Rectal smooth muscle tissue (tissue), 1 donor: ENCODE measurements at regions not wholly inside any gene's neighbourhood (a gene's known extent, or its start where the extent isn't known, plus 50 kb on each side); places are given as distances from the start of the nearest gene placed in this dataset.

Source experiments
- H3K27ac ChIP-seq: one replicate; pipeline ENCODE4 v1.7.0; 2013; ENCODE audit warnings: low read depth, low read length, inconsistent platforms
- H3K27me3 ChIP-seq: one replicate; pipeline ENCODE4 v1.7.0; 2013; ENCODE audit warnings: low read length; ENCODE audit not compliant: control insufficient read depth, insufficient read depth
- H3K36me3 ChIP-seq: one replicate; pipeline ENCODE4 v1.7.0; 2013; ENCODE audit warnings: low read length; ENCODE audit not compliant: control insufficient read depth, insufficient read depth
- H3K4me1 ChIP-seq: one replicate; pipeline ENCODE4 v1.7.0; 2013; ENCODE audit warnings: low read length; ENCODE audit not compliant: control insufficient read depth, insufficient read depth
- H3K4me3 ChIP-seq: one replicate; pipeline ENCODE4 v1.7.0; 2013; ENCODE audit warnings: low read length
- H3K9ac ChIP-seq: one replicate; pipeline ENCODE4 v1.7.0; 2013; ENCODE audit warnings: low read length

- Histone ChIP-seq H3K27ac (no peak overlapping the region), H3K4me1 (no peaks in the 10 kb centered on the region), H3K9ac (no peak overlapping the region), H3K36me3 (no peaks in the 10 kb centered on the region), H3K4me3 (no peak overlapping the region), H3K27me3 (no peaks in the 10 kb centered on the region)
Observed at GRCh38 chr1:96633695-96634094, 87.9 kb upstream of the PTBP2 start.

DNA sequence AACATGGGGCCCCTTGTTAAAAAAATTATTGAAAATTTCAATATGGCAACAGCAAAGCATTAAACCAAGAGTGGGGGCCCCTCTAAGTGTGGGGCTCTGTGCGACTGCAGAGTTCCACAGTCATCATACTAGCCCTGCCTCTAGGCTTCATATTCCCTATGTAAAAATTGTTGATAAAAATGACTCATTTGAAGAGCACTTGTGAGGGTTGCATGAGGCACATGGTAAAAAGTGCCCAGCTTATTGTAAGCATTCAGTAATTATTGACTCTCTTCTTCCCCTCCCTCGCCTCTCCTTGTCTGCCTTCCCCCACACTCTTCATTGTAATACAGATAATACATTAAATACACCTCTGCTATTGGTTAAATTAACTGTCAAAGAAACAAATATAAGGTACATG is 86.7 kb upstream of the PTBP2 start:
- no peaks in the 10 kb centered on the region for H3K27me3 ChIP-seq
- no peak overlapping the region for H3K9ac ChIP-seq
- no peak overlapping the region for H3K4me3 ChIP-seq
- H3K27ac ChIP-seq: no peak overlapping the region
- no peaks in the 10 kb centered on the region for H3K36me3 ChIP-seq
- no peaks in the 10 kb centered on the region for H3K4me1 ChIP-seq

DNA sequence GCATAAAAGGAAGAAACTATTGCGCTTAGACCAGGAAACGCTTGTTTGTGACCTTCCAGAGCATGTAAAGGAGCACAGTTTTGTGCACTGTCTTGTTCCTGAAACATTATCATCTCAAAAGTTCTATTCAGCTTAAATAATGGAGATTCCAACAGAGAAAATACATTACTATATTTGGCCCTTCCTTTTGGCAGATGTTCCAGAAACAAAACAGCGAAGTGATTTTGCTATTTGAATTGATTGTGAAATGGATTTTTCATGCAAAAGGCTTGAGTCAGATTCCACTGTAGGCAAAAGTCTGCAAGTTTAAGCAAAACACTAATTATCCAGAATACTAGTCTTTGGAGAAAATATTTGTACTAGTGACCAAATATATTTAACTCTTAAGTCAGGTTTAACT is 80.3 kb upstream of the PTBP2 start:
- Histone ChIP-seq H3K27me3 (no peaks in the 10 kb centered on the region), H3K9ac (no peak overlapping the region), H3K4me3 (no peak overlapping the region), H3K36me3 (no peaks in the 10 kb centered on the region), H3K4me1 (no peaks in the 10 kb centered on the region), H3K27ac (no peak overlapping the region)

- H3K27me3 ChIP-seq: no peaks in the 10 kb centered on the region
- no peaks in the 10 kb centered on the region for H3K4me1 ChIP-seq
Observed at GRCh38 chr1:96643519-96643918, 78.1 kb upstream of the PTBP2 start.

DNA sequence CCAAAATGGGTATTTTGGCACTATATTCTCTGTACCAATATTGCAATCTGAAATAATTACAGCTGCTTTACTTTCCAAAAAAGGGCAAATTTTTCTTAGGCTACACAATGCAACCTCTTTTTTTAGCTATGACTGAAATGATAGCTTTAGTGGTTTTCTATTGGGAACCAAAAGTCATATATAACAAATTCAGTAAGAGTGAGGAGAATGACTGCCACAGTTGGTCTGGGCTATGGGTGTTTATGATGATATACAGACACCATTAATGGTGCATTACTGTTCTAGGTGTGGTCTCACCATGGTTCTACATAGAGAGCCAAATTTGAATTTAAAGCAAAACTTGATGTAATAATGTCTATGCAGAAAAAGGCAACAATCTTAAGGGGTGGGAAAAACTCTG is 72.3 kb upstream of the PTBP2 start:
- H3K4me1 ChIP-seq: no peaks in the 10 kb centered on the region
- no peaks in the 10 kb centered on the region for H3K36me3 ChIP-seq
- no peak overlapping the region for H3K27ac ChIP-seq
- no peak overlapping the region for H3K9ac ChIP-seq
- no peak overlapping the region for H3K4me3 ChIP-seq
- H3K27me3 ChIP-seq: no peaks in the 10 kb centered on the region

More at GRCh38 chr1:96643519-96643918, 78.1 kb upstream of the PTBP2 start:
- Histone ChIP-seq H3K36me3 (no peaks in the 10 kb centered on the region), H3K9ac (no peak overlapping the region), H3K27ac (no peak overlapping the region), H3K4me3 (no peak overlapping the region)

DNA sequence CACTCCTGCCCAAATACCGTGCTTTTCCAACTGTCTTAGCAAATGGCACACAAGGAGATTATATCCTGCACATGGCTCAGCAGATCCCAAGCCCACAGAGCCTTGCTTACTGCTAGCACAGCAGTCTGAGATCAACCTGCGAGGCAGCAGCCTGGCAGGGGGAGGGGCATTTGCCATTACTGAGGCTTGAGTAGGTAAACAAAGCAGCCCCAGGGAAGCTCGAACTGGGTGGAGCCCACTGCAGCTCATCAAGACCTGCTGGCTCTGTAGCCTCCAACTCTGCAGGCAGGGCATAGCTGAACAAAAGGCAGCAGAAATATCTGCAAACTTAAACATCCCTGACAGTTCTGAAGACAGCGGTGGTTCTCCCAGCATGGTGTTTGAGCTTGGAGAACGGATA is 70.1 kb upstream of the PTBP2 start:
- Histone ChIP-seq H3K27ac (no peak overlapping the region), H3K4me1 (no peaks in the 10 kb centered on the region), H3K36me3 (no peaks in the 10 kb centered on the region), H3K4me3 (no peak overlapping the region), H3K27me3 (no peaks in the 10 kb centered on the region), H3K9ac (no peak overlapping the region)

- no peak overlapping the region for H3K27ac ChIP-seq
- no peaks in the 10 kb centered on the region for H3K36me3 ChIP-seq
- no peaks in the 10 kb centered on the region for H3K4me1 ChIP-seq
- no peak overlapping the region for H3K4me3 ChIP-seq
- no peak overlapping the region for H3K9ac ChIP-seq
- no peaks in the 10 kb centered on the region for H3K27me3 ChIP-seq
Observed at GRCh38 chr1:96660051-96660450, 61.5 kb upstream of the PTBP2 start.

- Histone ChIP-seq H3K36me3 (no peaks in the 10 kb centered on the region), H3K4me3 (no peak overlapping the region), H3K4me1 (no peaks in the 10 kb centered on the region), H3K9ac (no peak overlapping the region), H3K27ac (no peak overlapping the region), H3K27me3 (no peaks in the 10 kb centered on the region)
Observed at GRCh38 chr1:96660503-96660902, 61.1 kb upstream of the PTBP2 start.
